HL-60 (cell line): ENCODE measurements at regions not wholly inside any gene's neighbourhood (a gene's known extent, or its start where the extent isn't known, plus 50 kb on each side); places are given as distances from the start of the nearest gene placed in this dataset.
A peak's percentile ranks its signal among the peaks of the same experiment; 100 is the strongest.

Source experiments
- DNase-seq, 2 experiments: peaks; one replicate each; pipeline ENCODE4 v3.0.0-alpha.2; 2010 to 2020; ENCODE audit warnings: low read depth in 1 of 2, low spot score in 1 of 2
- H3K27ac ChIP-seq: fragments of 250-450 bp; sonication (Bioruptor Pico); replicated peaks from 2 replicates; pipeline ENCODE4 v1.5.1; 2020; ENCODE audit warnings: mild to moderate bottlenecking, moderate library complexity
- H3K27me3 ChIP-seq: fragments of 250-450 bp; sonication (Bioruptor Pico); 2 replicates; pipeline ENCODE4 v1.5.1; 2021; ENCODE audit warnings: mild to moderate bottlenecking, moderate library complexity; ENCODE audit not compliant: insufficient read depth, poor library complexity, severe bottlenecking
- H3K4me3 ChIP-seq: replicated peaks from 2 replicates; pipeline ENCODE4 v1.5.1; 2011; ENCODE audit warnings: mild to moderate bottlenecking, control low read depth, low read length; ENCODE audit not compliant: insufficient read depth
- GABPA ChIP-seq: IDR thresholded peaks from 2 replicates; pipeline ENCODE4 v1.6.1; 2012; ENCODE audit warnings: low read depth
- POLR2AphosphoS5 ChIP-seq: IDR thresholded peaks from 2 replicates; pipeline ENCODE4 v1.6.1; 2012; ENCODE audit warnings: low read depth
- REST ChIP-seq: IDR thresholded peaks from 2 replicates; pipeline ENCODE4 v1.6.1; 2012; ENCODE audit warnings: low read depth; ENCODE audit not compliant: insufficient replicate concordance
- SPI1 ChIP-seq: IDR thresholded peaks from 2 replicates; pipeline ENCODE4 v1.6.1; 2012; ENCODE audit warnings: low read depth, mild to moderate bottlenecking, borderline replicate concordance
- TF ChIP-seq, protein P1 (sequence below): IDR thresholded peaks from one replicate; pipeline ENCODE4 v1.5.1; 2011; ENCODE audit warnings: low read length, control low read depth, inconsistent platforms; ENCODE audit not compliant: insufficient read depth

DNA sequence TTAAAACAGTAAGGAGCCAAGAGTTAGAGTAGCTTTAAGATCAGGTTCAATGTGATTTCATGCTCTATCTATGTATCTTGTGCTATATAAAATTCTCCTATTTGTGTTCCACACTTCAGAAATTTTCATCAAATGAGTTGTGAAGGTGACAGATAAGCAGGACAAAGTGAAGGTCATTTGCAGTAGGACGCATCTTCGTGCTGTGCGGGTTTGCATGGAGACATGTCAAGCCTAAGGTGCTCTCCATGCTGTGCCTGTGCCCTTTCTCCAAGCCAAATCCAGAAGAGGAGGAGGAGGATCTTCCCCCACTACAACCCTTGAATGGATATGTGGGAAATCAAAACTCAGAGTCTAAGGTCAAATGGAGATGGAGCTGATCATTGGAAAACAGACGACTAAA is 147.3 kb upstream of the NEDD9 start:
- Histone ChIP-seq H3K4me3 (no peak overlapping the region), H3K27me3 (no peaks in the 10 kb centered on the region), H3K27ac (no peak overlapping the region)
- TF ChIP-seq GABPA = no peak
- no peak for TF ChIP-seq REST
- no peak for TF ChIP-seq SPI1
- TF ChIP-seq, protein P1, sequence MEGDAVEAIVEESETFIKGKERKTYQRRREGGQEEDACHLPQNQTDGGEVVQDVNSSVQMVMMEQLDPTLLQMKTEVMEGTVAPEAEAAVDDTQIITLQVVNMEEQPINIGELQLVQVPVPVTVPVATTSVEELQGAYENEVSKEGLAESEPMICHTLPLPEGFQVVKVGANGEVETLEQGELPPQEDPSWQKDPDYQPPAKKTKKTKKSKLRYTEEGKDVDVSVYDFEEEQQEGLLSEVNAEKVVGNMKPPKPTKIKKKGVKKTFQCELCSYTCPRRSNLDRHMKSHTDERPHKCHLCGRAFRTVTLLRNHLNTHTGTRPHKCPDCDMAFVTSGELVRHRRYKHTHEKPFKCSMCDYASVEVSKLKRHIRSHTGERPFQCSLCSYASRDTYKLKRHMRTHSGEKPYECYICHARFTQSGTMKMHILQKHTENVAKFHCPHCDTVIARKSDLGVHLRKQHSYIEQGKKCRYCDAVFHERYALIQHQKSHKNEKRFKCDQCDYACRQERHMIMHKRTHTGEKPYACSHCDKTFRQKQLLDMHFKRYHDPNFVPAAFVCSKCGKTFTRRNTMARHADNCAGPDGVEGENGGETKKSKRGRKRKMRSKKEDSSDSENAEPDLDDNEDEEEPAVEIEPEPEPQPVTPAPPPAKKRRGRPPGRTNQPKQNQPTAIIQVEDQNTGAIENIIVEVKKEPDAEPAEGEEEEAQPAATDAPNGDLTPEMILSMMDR = no peak
- no peak for TF ChIP-seq POLR2AphosphoS5
- DNase-seq = no peak

DNA sequence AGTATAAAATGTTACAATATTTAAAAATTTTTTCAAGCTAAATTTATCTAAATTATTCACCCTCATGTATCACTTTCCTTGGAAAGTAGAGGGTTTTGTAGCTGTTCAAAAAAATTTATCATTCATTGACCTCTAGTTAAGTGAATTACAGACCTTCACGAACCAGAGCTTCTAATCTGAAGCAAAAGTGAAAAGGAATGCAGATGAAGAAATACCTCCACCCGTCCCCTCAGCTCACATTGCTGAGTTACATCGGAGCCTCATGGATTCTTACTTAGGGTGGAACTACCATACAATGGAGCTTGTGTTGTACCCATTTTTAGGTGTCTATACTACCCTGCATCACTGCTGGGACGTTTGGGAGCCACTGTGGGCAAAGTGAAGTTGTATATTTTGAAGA is 146.2 kb upstream of the NEDD9 start:
- no peaks in the 10 kb centered on the region for H3K27me3 ChIP-seq
- no peak overlapping the region for H3K4me3 ChIP-seq
- no peak overlapping the region for H3K27ac ChIP-seq
- no peak for DNase-seq
- TF ChIP-seq GABPA (no peak), SPI1 (no peak), POLR2AphosphoS5 (no peak), REST (no peak)
- TF ChIP-seq, protein P1 = no peak

- Histone ChIP-seq H3K27ac (peak overlapping the region; percentile 43), H3K4me3 (no peak overlapping the region), H3K27me3 (no peaks in the 10 kb centered on the region)
- DNase-seq = peak; percentile 54 to 63
- TF ChIP-seq REST (no peak), SPI1 (peak; percentile 84), GABPA (no peak), POLR2AphosphoS5 (0 out of 2 replicates have a peak, but pooled peaks have one; percentile 28)
- TF ChIP-seq, protein P1 = no peak
Measured at GRCh38 chr6:11374036-11375010, 141.9 kb upstream of the NEDD9 start.
